Fibroblast of lung (primary cell): ENCODE measurements at regions not wholly inside any gene's neighbourhood (a gene's known extent, or its start where the extent isn't known, plus 50 kb on each side); places are given as distances from the start of the nearest gene placed in this dataset.

Source experiments
- DNase-seq, 2 donors: peaks; one replicate each; pipeline versions ENCODE4 v3.0.0 to v3.0.0-alpha.2; 2010; ENCODE audit warnings: low read depth in 2 of 2
- H2AFZ ChIP-seq: 2 replicates; pipeline ENCODE4 v1.5.1; 2012; ENCODE audit warnings: low read length, control low read depth, inconsistent platforms
- H3K27ac ChIP-seq: 2 replicates; pipeline ENCODE4 v1.5.1; 2011; ENCODE audit warnings: low read length, control low read depth; ENCODE audit not compliant: insufficient read depth
- H3K27me3 ChIP-seq: 2 replicates; pipeline ENCODE4 v1.5.1; 2011; ENCODE audit warnings: mild to moderate bottlenecking, low read length; ENCODE audit not compliant: control insufficient read depth, insufficient read depth
- H3K36me3 ChIP-seq: 2 replicates; pipeline ENCODE4 v1.5.1; 2011; ENCODE audit warnings: low read length; ENCODE audit not compliant: control insufficient read depth, insufficient read depth
- H3K4me1 ChIP-seq: 2 replicates; pipeline ENCODE4 v1.5.1; 2011; ENCODE audit warnings: low read length; ENCODE audit not compliant: control insufficient read depth, insufficient read depth; ENCODE audit errors: extremely low read depth
- H3K4me2 ChIP-seq: 2 replicates; pipeline ENCODE4 v1.5.1; 2011; ENCODE audit warnings: low read length, control low read depth; ENCODE audit not compliant: insufficient read depth; ENCODE audit errors: extremely low read depth
- H3K4me3 ChIP-seq, 4 experiments: fragments of 200-600 bp in 1 of 4; sonication (generic) in 1 of 4; replicated peaks in 1 of 4; 2 replicates each; pipeline ENCODE4 v1.5.1; 2011 to 2016; ENCODE audit warnings: low read length in 4 of 4, low read depth in 3 of 4, mild to moderate bottlenecking in 3 of 4, control low read depth in 2 of 4, inconsistent platforms in 1 of 4, mixed read lengths in 1 of 4; ENCODE audit not compliant: insufficient read depth in 1 of 4; ENCODE audit errors: control extremely low read depth in 1 of 4
- H3K79me2 ChIP-seq: 2 replicates; pipeline ENCODE4 v1.5.1; 2012; ENCODE audit warnings: mild to moderate bottlenecking, low read length, inconsistent platforms; ENCODE audit not compliant: control insufficient read depth, insufficient read depth
- H3K9ac ChIP-seq: 2 replicates; pipeline ENCODE4 v1.5.1; 2011; ENCODE audit warnings: mild to moderate bottlenecking, low read length, control low read depth; ENCODE audit not compliant: insufficient read depth
- H3K9me3 ChIP-seq: 2 replicates; pipeline ENCODE4 v1.5.1; 2012; ENCODE audit warnings: low read depth, low read length; ENCODE audit not compliant: control insufficient read depth, insufficient read depth
- H4K20me1 ChIP-seq: 2 replicates; pipeline ENCODE4 v1.5.1; 2011; ENCODE audit warnings: low read length; ENCODE audit not compliant: control insufficient read depth, insufficient read depth; ENCODE audit errors: extremely low read depth
- CTCF ChIP-seq, 2 donors: IDR thresholded peaks in 1 of 2; conservative IDR thresholded peaks in 1 of 2; 1 replicate in 1 of 2; 2 replicates in 1 of 2; pipeline ENCODE4 v1.5.1; 2011 to 2012; ENCODE audit warnings: low read length in 2 of 2, control low read depth in 1 of 2, inconsistent platforms in 1 of 2, low read depth in 1 of 2, mild to moderate bottlenecking in 1 of 2
- EZH2 ChIP-seq: IDR thresholded peaks from 2 replicates; pipeline ENCODE4 v1.5.1; 2012; ENCODE audit warnings: low read length, control low read depth, mild to moderate bottlenecking; ENCODE audit errors: missing control alignments

DNA sequence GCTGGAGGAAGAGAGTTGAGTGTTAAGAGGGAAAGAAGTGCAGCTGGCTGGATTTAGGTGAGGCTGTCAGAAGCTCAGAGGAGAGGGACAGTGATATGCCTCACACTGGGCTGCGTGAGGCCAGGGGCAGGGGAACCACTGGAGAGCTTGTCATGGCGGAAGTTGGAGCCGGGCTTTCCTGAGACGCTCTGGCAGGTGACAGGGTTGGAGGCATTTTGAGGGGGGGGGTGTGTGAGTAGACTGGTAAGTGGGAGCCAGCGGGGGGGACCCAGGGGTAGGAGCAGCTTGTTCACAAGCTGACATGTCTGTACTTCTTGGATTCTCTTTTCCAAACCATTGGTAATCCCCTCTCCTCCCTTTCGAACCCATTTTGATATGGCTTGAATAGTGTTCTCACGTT is 331.5 kb upstream of the RGMA start:
- no peak overlapping the region for H3K9ac ChIP-seq
- DNase-seq, result no peak
- H3K4me2 ChIP-seq, result no peak overlapping the region
- no peak for TF ChIP-seq CTCF (conservative IDR thresholded peaks at IDR 0.05 in 1 of 2, IDR thresholded peaks at IDR 0.05 in 1 of 2; ENCODE audit: low read depth in 1 of 2, low read length in 2 of 2)
- TF ChIP-seq EZH2, result no peak
- no peaks in the 10 kb centered on the region for H3K79me2 ChIP-seq
- no peak overlapping the region for H3K4me3 ChIP-seq
- no peaks in the 10 kb centered on the region for H3K9me3 ChIP-seq
- H3K36me3 ChIP-seq, result no peaks in the 10 kb centered on the region
- no peak overlapping the region for H3K27ac ChIP-seq
- no peaks in the 10 kb centered on the region for H3K27me3 ChIP-seq
- no peaks in the 10 kb centered on the region for H3K4me1 ChIP-seq
- H4K20me1 ChIP-seq, result no peaks in the 10 kb centered on the region
- no peak overlapping the region for H2AFZ ChIP-seq

- DNase-seq, result no peak
- no peaks in the 10 kb centered on the region for H3K9me3 ChIP-seq
- no peak overlapping the region for H3K4me2 ChIP-seq
These were observed 331.0 kb upstream of the RGMA start for GRCh38 chr15:93420050-93420452.

GRCh38 chr15:93418566-93418965 is 329.6 kb upstream of the RGMA start:
- Histone ChIP-seq H3K9ac (no peak overlapping the region), H3K4me1 (no peaks in the 10 kb centered on the region), H3K27ac (no peak overlapping the region), H2AFZ (no peak overlapping the region), H3K4me2 (no peak overlapping the region), H3K4me3 (no peak overlapping the region), H3K27me3 (no peaks in the 10 kb centered on the region), H3K9me3 (no peaks in the 10 kb centered on the region), H3K79me2 (no peaks in the 10 kb centered on the region), H4K20me1 (no peaks in the 10 kb centered on the region), H3K36me3 (no peaks in the 10 kb centered on the region)
- TF ChIP-seq CTCF (conservative IDR thresholded peaks at IDR 0.05 in 1 of 2, IDR thresholded peaks at IDR 0.05 in 1 of 2; ENCODE audit: low read depth in 1 of 2, low read length in 2 of 2), result no peak
- TF ChIP-seq EZH2, result no peak
- DNase-seq, result no peak

More at GRCh38 chr15:93420050-93420452, 331.0 kb upstream of the RGMA start:
- TF ChIP-seq CTCF (conservative IDR thresholded peaks at IDR 0.05 in 1 of 2, IDR thresholded peaks at IDR 0.05 in 1 of 2; ENCODE audit: low read depth in 1 of 2, low read length in 2 of 2), result no peak
- TF ChIP-seq EZH2, result no peak
- no peak overlapping the region for H3K27ac ChIP-seq
- H3K4me3 ChIP-seq, result no peak overlapping the region
- H3K79me2 ChIP-seq, result no peaks in the 10 kb centered on the region
- no peak overlapping the region for H2AFZ ChIP-seq
- H4K20me1 ChIP-seq, result no peaks in the 10 kb centered on the region
- H3K27me3 ChIP-seq, result no peaks in the 10 kb centered on the region
- no peaks in the 10 kb centered on the region for H3K36me3 ChIP-seq
- H3K9ac ChIP-seq, result no peak overlapping the region
- H3K4me1 ChIP-seq, result no peaks in the 10 kb centered on the region
